NT2/D1 (cell line): ENCODE measurements at regions not wholly inside any gene's neighbourhood (a gene's known extent, or its start where the extent isn't known, plus 50 kb on each side); places are given as distances from the start of the nearest gene placed in this dataset.

Experiments
- DNase-seq: peaks from one replicate; pipeline ENCODE4 v3.0.0-alpha.2; 2011; ENCODE audit warnings: low read depth, low spot score
- H3K27me3 ChIP-seq: 2 replicates; pipeline ENCODE4 v1.6.0; 2011; ENCODE audit warnings: mild to moderate bottlenecking; ENCODE audit not compliant: insufficient read length, insufficient read depth
- H3K36me3 ChIP-seq: 2 replicates; pipeline ENCODE4 v1.6.1; 2011; ENCODE audit warnings: mild to moderate bottlenecking, low read length, mixed read lengths; ENCODE audit not compliant: insufficient read depth, insufficient read length
- H3K4me1 ChIP-seq: 2 replicates; pipeline ENCODE4 v1.5.1; 2011; ENCODE audit not compliant: insufficient read depth, insufficient read length
- H3K4me3 ChIP-seq: 2 replicates; pipeline ENCODE4 v1.5.1; 2011; ENCODE audit warnings: low read depth; ENCODE audit not compliant: insufficient read length
- H3K9ac ChIP-seq: 2 replicates; pipeline ENCODE4 v1.6.0; 2011; ENCODE audit warnings: low read depth; ENCODE audit not compliant: insufficient read length
- H3K9me3 ChIP-seq: 2 replicates; pipeline ENCODE4 v1.5.1; 2011; ENCODE audit warnings: mild to moderate bottlenecking, low read length; ENCODE audit not compliant: insufficient read depth
- SUZ12 ChIP-seq: IDR thresholded peaks from 2 replicates; pipeline ENCODE4 v1.6.1; 2011; ENCODE audit not compliant: insufficient read length, insufficient read depth; ENCODE audit errors: extremely low read depth
- YY1 ChIP-seq: IDR thresholded peaks from 2 replicates; pipeline ENCODE4 v1.6.1; 2011; ENCODE audit not compliant: insufficient read length, insufficient read depth
- ZNF274 ChIP-seq: IDR thresholded peaks from 2 replicates; pipeline ENCODE4 v1.6.1; 2011; ENCODE audit warnings: mild to moderate bottlenecking, low read depth, low read length

GRCh38 chr2:65664931-65665330, 232.5 kb upstream of the SPRED2 start:
- H3K36me3 ChIP-seq, result no peaks in the 10 kb centered on the region
- H3K9me3 ChIP-seq, result peaks cover 9% of the 10 kb centered on the region; the same call in 1 of the 2 replicates
- H3K9ac ChIP-seq, result no peak overlapping the region
- H3K4me1 ChIP-seq, result no peaks in the 10 kb centered on the region
- H3K27me3 ChIP-seq, result no peaks in the 10 kb centered on the region
- no peak for DNase-seq
- H3K4me3 ChIP-seq, result no peak overlapping the region
- TF ChIP-seq SUZ12 (no peak), ZNF274 (no peak), YY1 (no peak)

GRCh38 chr2:65663831-65664407, 231.5 kb upstream of the SPRED2 start:
- DNase-seq, result no peak
- no peak for TF ChIP-seq ZNF274
- TF ChIP-seq YY1, result no peak
- no peak for TF ChIP-seq SUZ12
- H3K36me3 ChIP-seq, result no peaks in the 10 kb centered on the region
- no peak overlapping the region for H3K9ac ChIP-seq
- no peak overlapping the region for H3K4me3 ChIP-seq
- H3K4me1 ChIP-seq, result no peaks in the 10 kb centered on the region
- H3K27me3 ChIP-seq, result no peaks in the 10 kb centered on the region
- H3K9me3 ChIP-seq, result peaks cover 7% of the 10 kb centered on the region; the same call in 1 of the 2 replicates

- Histone ChIP-seq H3K4me1 (peaks cover 4% of the 10 kb centered on the region), H3K9me3 (0 out of 2 replicates have a peak, but pooled peaks cover 4% of the 10 kb centered on the region), H3K36me3 (no peaks in the 10 kb centered on the region), H3K9ac (no peak overlapping the region), H3K27me3 (no peaks in the 10 kb centered on the region), H3K4me3 (no peak overlapping the region)
- DNase-seq, result no peak
- TF ChIP-seq YY1 (no peak), ZNF274 (no peak), SUZ12 (no peak)
Measured at GRCh38 chr2:65662654-65663432, 230.4 kb upstream of the SPRED2 start.

GRCh38 chr2:65661980-65662653, 229.7 kb upstream of the SPRED2 start:
- H3K36me3 ChIP-seq, result no peaks in the 10 kb centered on the region
- no peaks in the 10 kb centered on the region for H3K27me3 ChIP-seq
- H3K9ac ChIP-seq, result no peak overlapping the region
- no peak for DNase-seq
- H3K4me1 ChIP-seq, result peaks cover 4% of the 10 kb centered on the region
- H3K4me3 ChIP-seq, result no peak overlapping the region
- 0 out of 2 replicates have a peak, but pooled peaks cover 4% of the 10 kb centered on the region for H3K9me3 ChIP-seq
- no peak for TF ChIP-seq YY1
- TF ChIP-seq ZNF274, result no peak
- no peak for TF ChIP-seq SUZ12

- Histone ChIP-seq H3K9me3 (no peaks in the 10 kb centered on the region), H3K4me1 (peaks cover 4% of the 10 kb centered on the region), H3K9ac (no peak overlapping the region), H3K36me3 (no peaks in the 10 kb centered on the region), H3K4me3 (no peak overlapping the region), H3K27me3 (no peaks in the 10 kb centered on the region)
- no peak for TF ChIP-seq YY1
- TF ChIP-seq ZNF274, result no peak
- no peak for TF ChIP-seq SUZ12
- no peak for DNase-seq
Measured at GRCh38 chr2:65660340-65660739, 227.9 kb upstream of the SPRED2 start.

- H3K27me3 ChIP-seq, result no peaks in the 10 kb centered on the region
- H3K9ac ChIP-seq, result no peak overlapping the region
- no peak for TF ChIP-seq ZNF274
- TF ChIP-seq YY1, result no peak
- no peak for TF ChIP-seq SUZ12
- no peaks in the 10 kb centered on the region for H3K9me3 ChIP-seq
- no peak overlapping the region for H3K4me3 ChIP-seq
- DNase-seq, result no peak
- H3K36me3 ChIP-seq, result no peaks in the 10 kb centered on the region
- peaks cover 4% of the 10 kb centered on the region for H3K4me1 ChIP-seq
Measured at GRCh38 chr2:65658881-65659280, 226.5 kb upstream of the SPRED2 start.

- TF ChIP-seq SUZ12 (no peak), YY1 (no peak), ZNF274 (no peak)
- no peak overlapping the region for H3K9ac ChIP-seq
- no peaks in the 10 kb centered on the region for H3K27me3 ChIP-seq
- H3K9me3 ChIP-seq, result no peaks in the 10 kb centered on the region
- no peaks in the 10 kb centered on the region for H3K36me3 ChIP-seq
- no peak for DNase-seq
- no peak overlapping the region for H3K4me3 ChIP-seq
- H3K4me1 ChIP-seq, result peaks cover 4% of the 10 kb centered on the region
Measured at GRCh38 chr2:65658266-65658665, 225.9 kb upstream of the SPRED2 start.
